Lower leg skin (tissue), 3 donors: ENCODE measurements at regions not wholly inside any gene's neighbourhood (a gene's known extent, or its start where the extent isn't known, plus 50 kb on each side); places are given as distances from the start of the nearest gene placed in this dataset.

ENCODE experiments used
- CTCF ChIP-seq, 3 donors: fragments of 450-650 bp; IDR thresholded peaks; one replicate each; pipeline ENCODE4 v1.5.1; 2016; ENCODE audit warnings: antibody characterized with exemption in 3 of 3, mild to moderate bottlenecking in 3 of 3, moderate library complexity in 2 of 3
- POLR2A ChIP-seq, 2 donors: fragments of 450-650 bp; IDR thresholded peaks; one replicate each; pipeline ENCODE4 v1.6.1; 2016 to 2017; ENCODE audit warnings: antibody characterized with exemption in 2 of 2, mild to moderate bottlenecking in 1 of 2, moderate library complexity in 1 of 2

- no peak for TF ChIP-seq CTCF (IDR thresholded peaks at IDR 0.05)
- no peak for TF ChIP-seq POLR2A (IDR thresholded peaks at IDR 0.05)
These were observed 104.7 kb upstream of the RGS18 start for GRCh38 chr1:192053531-192053971.
